22Rv1 (cell line): ENCODE measurements at regions not wholly inside any gene's neighbourhood (a gene's known extent, or its start where the extent isn't known, plus 50 kb on each side); places are given as distances from the start of the nearest gene placed in this dataset.

Experiments used
- ZFX ChIP-seq: fragments of 450-650 bp; IDR thresholded peaks from 2 replicates; pipeline ENCODE4 v1.6.1; 2017; ENCODE audit warnings: antibody characterized with exemption, borderline replicate concordance
- TF ChIP-seq, protein P1 (sequence below): fragments of 450-650 bp; IDR thresholded peaks from 2 replicates; pipeline ENCODE4 v1.5.1; 2017; ENCODE audit warnings: mild to moderate bottlenecking

DNA sequence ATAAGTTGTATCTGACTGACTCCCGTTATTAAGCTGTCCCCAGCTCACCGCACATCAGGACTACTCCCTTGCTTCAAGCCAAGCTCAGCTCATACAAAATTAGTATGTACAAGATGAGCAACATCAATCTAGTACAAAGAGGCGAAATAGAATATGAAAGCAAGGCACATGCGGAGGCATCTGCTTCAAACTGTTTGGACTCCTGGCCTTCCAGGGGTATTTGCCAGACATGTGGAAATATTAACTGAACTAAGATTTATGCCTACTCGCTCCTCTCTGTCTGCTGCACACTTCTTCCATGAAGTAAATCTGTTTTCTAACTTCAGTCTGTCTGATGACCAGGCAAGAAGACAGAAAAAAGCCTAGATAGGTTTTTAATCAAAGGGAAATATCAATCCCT, 499.8 kb downstream of the PID1 start:
- TF ChIP-seq, protein P1, sequence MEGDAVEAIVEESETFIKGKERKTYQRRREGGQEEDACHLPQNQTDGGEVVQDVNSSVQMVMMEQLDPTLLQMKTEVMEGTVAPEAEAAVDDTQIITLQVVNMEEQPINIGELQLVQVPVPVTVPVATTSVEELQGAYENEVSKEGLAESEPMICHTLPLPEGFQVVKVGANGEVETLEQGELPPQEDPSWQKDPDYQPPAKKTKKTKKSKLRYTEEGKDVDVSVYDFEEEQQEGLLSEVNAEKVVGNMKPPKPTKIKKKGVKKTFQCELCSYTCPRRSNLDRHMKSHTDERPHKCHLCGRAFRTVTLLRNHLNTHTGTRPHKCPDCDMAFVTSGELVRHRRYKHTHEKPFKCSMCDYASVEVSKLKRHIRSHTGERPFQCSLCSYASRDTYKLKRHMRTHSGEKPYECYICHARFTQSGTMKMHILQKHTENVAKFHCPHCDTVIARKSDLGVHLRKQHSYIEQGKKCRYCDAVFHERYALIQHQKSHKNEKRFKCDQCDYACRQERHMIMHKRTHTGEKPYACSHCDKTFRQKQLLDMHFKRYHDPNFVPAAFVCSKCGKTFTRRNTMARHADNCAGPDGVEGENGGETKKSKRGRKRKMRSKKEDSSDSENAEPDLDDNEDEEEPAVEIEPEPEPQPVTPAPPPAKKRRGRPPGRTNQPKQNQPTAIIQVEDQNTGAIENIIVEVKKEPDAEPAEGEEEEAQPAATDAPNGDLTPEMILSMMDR: no peak
- TF ChIP-seq ZFX: no peak
